Fibroblast of lung (primary cell): ENCODE measurements at regions not wholly inside any gene's neighbourhood (a gene's known extent, or its start where the extent isn't known, plus 50 kb on each side); places are given as distances from the start of the nearest gene placed in this dataset.

Experiments used
- DNase-seq, 2 donors: peaks; one replicate each; pipeline versions ENCODE4 v3.0.0 to v3.0.0-alpha.2; 2010; ENCODE audit warnings: low read depth in 2 of 2
- H2AFZ ChIP-seq: 2 replicates; pipeline ENCODE4 v1.5.1; 2012; ENCODE audit warnings: low read length, control low read depth, inconsistent platforms
- H3K27ac ChIP-seq: 2 replicates; pipeline ENCODE4 v1.5.1; 2011; ENCODE audit warnings: low read length, control low read depth; ENCODE audit not compliant: insufficient read depth
- H3K27me3 ChIP-seq: 2 replicates; pipeline ENCODE4 v1.5.1; 2011; ENCODE audit warnings: mild to moderate bottlenecking, low read length; ENCODE audit not compliant: control insufficient read depth, insufficient read depth
- H3K36me3 ChIP-seq: 2 replicates; pipeline ENCODE4 v1.5.1; 2011; ENCODE audit warnings: low read length; ENCODE audit not compliant: control insufficient read depth, insufficient read depth
- H3K4me1 ChIP-seq: 2 replicates; pipeline ENCODE4 v1.5.1; 2011; ENCODE audit warnings: low read length; ENCODE audit not compliant: control insufficient read depth, insufficient read depth; ENCODE audit errors: extremely low read depth
- H3K4me2 ChIP-seq: 2 replicates; pipeline ENCODE4 v1.5.1; 2011; ENCODE audit warnings: low read length, control low read depth; ENCODE audit not compliant: insufficient read depth; ENCODE audit errors: extremely low read depth
- H3K4me3 ChIP-seq, 4 experiments: fragments of 200-600 bp in 1 of 4; sonication (generic) in 1 of 4; replicated peaks in 1 of 4; 2 replicates each; pipeline ENCODE4 v1.5.1; 2011 to 2016; ENCODE audit warnings: low read length in 4 of 4, low read depth in 3 of 4, mild to moderate bottlenecking in 3 of 4, control low read depth in 2 of 4, inconsistent platforms in 1 of 4, mixed read lengths in 1 of 4; ENCODE audit not compliant: insufficient read depth in 1 of 4; ENCODE audit errors: control extremely low read depth in 1 of 4
- H3K79me2 ChIP-seq: 2 replicates; pipeline ENCODE4 v1.5.1; 2012; ENCODE audit warnings: mild to moderate bottlenecking, low read length, inconsistent platforms; ENCODE audit not compliant: control insufficient read depth, insufficient read depth
- H3K9ac ChIP-seq: 2 replicates; pipeline ENCODE4 v1.5.1; 2011; ENCODE audit warnings: mild to moderate bottlenecking, low read length, control low read depth; ENCODE audit not compliant: insufficient read depth
- H3K9me3 ChIP-seq: 2 replicates; pipeline ENCODE4 v1.5.1; 2012; ENCODE audit warnings: low read depth, low read length; ENCODE audit not compliant: control insufficient read depth, insufficient read depth
- H4K20me1 ChIP-seq: 2 replicates; pipeline ENCODE4 v1.5.1; 2011; ENCODE audit warnings: low read length; ENCODE audit not compliant: control insufficient read depth, insufficient read depth; ENCODE audit errors: extremely low read depth
- EZH2 ChIP-seq: IDR thresholded peaks from 2 replicates; pipeline ENCODE4 v1.5.1; 2012; ENCODE audit warnings: low read length, control low read depth, mild to moderate bottlenecking; ENCODE audit errors: missing control alignments
- TF ChIP-seq, protein P1 (sequence below), 2 donors: IDR thresholded peaks in 1 of 2; conservative IDR thresholded peaks in 1 of 2; 1 replicate in 1 of 2; 2 replicates in 1 of 2; pipeline ENCODE4 v1.5.1; 2011 to 2012; ENCODE audit warnings: low read length in 2 of 2, control low read depth in 1 of 2, inconsistent platforms in 1 of 2, low read depth in 1 of 2, mild to moderate bottlenecking in 1 of 2

DNA sequence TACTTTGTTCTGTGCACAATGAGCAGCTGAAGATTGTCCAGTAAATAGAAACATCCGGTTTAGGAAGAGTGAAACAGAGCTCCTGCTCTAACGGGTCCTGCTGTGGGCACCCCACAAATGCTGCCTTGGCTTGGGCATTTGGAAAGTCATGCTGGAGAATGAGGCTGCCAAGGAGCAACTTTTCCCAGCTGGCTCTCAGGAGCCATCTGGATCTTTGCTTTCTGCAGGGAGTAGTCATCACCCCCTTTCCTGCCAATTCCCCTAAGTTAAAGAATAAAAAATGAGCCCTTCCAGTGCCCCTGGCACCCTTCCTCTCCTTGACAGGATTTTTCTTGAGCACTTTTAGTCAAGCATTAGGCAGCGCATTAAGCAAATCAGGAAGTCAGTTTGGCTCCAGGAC is 90.0 kb downstream of the FAM43A start:
- H3K4me3 ChIP-seq: no peak overlapping the region
- DNase-seq: no peak
- H3K4me2 ChIP-seq: no peak overlapping the region
- no peaks in the 10 kb centered on the region for H3K9me3 ChIP-seq
- no peaks in the 10 kb centered on the region for H3K36me3 ChIP-seq
- TF ChIP-seq EZH2: no peak
- TF ChIP-seq, protein P1, sequence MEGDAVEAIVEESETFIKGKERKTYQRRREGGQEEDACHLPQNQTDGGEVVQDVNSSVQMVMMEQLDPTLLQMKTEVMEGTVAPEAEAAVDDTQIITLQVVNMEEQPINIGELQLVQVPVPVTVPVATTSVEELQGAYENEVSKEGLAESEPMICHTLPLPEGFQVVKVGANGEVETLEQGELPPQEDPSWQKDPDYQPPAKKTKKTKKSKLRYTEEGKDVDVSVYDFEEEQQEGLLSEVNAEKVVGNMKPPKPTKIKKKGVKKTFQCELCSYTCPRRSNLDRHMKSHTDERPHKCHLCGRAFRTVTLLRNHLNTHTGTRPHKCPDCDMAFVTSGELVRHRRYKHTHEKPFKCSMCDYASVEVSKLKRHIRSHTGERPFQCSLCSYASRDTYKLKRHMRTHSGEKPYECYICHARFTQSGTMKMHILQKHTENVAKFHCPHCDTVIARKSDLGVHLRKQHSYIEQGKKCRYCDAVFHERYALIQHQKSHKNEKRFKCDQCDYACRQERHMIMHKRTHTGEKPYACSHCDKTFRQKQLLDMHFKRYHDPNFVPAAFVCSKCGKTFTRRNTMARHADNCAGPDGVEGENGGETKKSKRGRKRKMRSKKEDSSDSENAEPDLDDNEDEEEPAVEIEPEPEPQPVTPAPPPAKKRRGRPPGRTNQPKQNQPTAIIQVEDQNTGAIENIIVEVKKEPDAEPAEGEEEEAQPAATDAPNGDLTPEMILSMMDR (conservative IDR thresholded peaks at IDR 0.05 in 1 of 2, IDR thresholded peaks at IDR 0.05 in 1 of 2; ENCODE audit: low read depth in 1 of 2, low read length in 2 of 2): no peak
- no peaks in the 10 kb centered on the region for H4K20me1 ChIP-seq
- no peaks in the 10 kb centered on the region for H3K79me2 ChIP-seq
- no peak overlapping the region for H2AFZ ChIP-seq
- no peak overlapping the region for H3K27ac ChIP-seq
- H3K27me3 ChIP-seq: peaks cover 4% of the 10 kb centered on the region
- no peak overlapping the region for H3K9ac ChIP-seq
- H3K4me1 ChIP-seq: no peaks in the 10 kb centered on the region

DNA sequence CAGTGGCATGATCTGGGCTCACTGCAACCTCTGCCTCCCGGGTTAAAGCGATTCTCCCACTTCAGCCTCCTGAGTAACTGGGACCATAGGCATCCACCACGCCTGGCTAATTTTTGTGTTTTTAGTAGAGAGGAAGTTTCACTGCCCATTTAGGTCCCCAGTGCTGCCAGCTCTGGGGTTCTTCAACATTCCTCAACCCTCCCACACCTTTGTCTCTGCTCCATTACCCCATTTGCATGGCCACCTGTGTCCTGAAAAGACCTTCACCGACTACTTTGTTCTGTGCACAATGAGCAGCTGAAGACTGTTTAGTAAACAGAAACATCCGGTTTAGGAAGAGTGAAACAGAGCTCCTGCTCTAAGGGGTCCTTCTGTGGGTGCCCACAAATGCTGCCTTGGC is 92.0 kb downstream of the FAM43A start:
- no peak for DNase-seq
- no peaks in the 10 kb centered on the region for H3K9me3 ChIP-seq
- no peak overlapping the region for H2AFZ ChIP-seq
- no peaks in the 10 kb centered on the region for H4K20me1 ChIP-seq
- no peaks in the 10 kb centered on the region for H3K36me3 ChIP-seq
- no peak overlapping the region for H3K9ac ChIP-seq
- peaks cover 5% of the 10 kb centered on the region for H3K27me3 ChIP-seq
- H3K4me3 ChIP-seq: no peak overlapping the region
- TF ChIP-seq, protein P1 (conservative IDR thresholded peaks at IDR 0.05 in 1 of 2, IDR thresholded peaks at IDR 0.05 in 1 of 2; ENCODE audit: low read depth in 1 of 2, low read length in 2 of 2): no peak
- H3K4me2 ChIP-seq: no peak overlapping the region
- no peaks in the 10 kb centered on the region for H3K79me2 ChIP-seq
- no peaks in the 10 kb centered on the region for H3K4me1 ChIP-seq
- no peak overlapping the region for H3K27ac ChIP-seq

DNA sequence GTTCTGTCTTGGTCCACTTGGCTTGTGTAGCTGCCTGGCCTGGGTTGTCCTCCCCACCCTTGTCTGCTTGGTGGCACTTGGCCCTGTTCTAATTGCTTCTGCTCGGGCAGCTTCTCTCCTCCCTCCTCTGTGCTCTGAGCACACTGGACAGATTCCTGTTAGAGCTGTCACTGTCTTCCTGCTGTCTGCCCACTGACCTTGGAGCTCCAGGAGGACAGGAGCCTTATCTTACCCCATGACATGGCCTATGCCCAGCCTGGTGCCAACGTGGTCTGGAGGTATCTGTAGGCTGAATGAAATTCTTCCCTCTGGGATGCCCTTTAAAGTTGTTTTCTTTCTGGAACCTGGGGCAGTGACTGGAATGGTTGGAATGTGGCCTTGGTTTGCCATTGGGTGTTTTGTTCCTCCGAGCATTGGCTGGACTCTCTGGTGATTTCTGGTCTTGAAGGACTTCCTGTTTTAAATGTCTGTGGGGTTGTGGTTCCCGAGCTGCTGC is 94.1 kb downstream of the FAM43A start:
- Histone ChIP-seq H3K9ac (no peak overlapping the region), H3K79me2 (no peaks in the 10 kb centered on the region), H3K27me3 (peaks cover 4% of the 10 kb centered on the region), H3K27ac (no peak overlapping the region), H4K20me1 (no peaks in the 10 kb centered on the region), H3K9me3 (no peaks in the 10 kb centered on the region), H3K4me2 (no peak overlapping the region), H2AFZ (no peak overlapping the region), H3K36me3 (no peaks in the 10 kb centered on the region), H3K4me1 (no peaks in the 10 kb centered on the region), H3K4me3 (no peak overlapping the region)
- TF ChIP-seq EZH2: no peak
- TF ChIP-seq, protein P1 (conservative IDR thresholded peaks at IDR 0.05 in 1 of 2, IDR thresholded peaks at IDR 0.05 in 1 of 2; ENCODE audit: low read depth in 1 of 2, low read length in 2 of 2): no peak
- DNase-seq: peak in 1 of 2 donors; percentile 54
